ENCODE measurements at regions not wholly inside any gene's neighbourhood (a gene's known extent, or its start where the extent isn't known, plus 50 kb on each side); places are given as distances from the start of the nearest gene placed in this dataset.

GRCh38 chr1:232538224-232538942 lies 91.5 kb downstream of the SIPA1L2 start:
- no peak overlapping the region for H3K27ac ChIP-seq
- H3K4me1 ChIP-seq, result peaks cover 11% of the 10 kb centered on the region
- no peak overlapping the region for H3K4me3 ChIP-seq
- H3K36me3 ChIP-seq, result no peaks in the 10 kb centered on the region
- intact Hi-C loops (cut with DNase I), result no loop called here
- TF ChIP-seq POLR2AphosphoS5 (IDR thresholded peaks at IDR 0.05; ENCODE audit: insufficient read depth in 1 of 2, low read depth in 1 of 2), result no peak
- TF ChIP-seq POLR2A (IDR thresholded peaks at IDR 0.05), result no peak
- TF ChIP-seq CTCF (IDR thresholded peaks at IDR 0.05), result no peak
- no peaks in the 10 kb centered on the region for H3K27me3 ChIP-seq
- no peak for DNase-seq (ENCODE audit: extremely low spot score in 2 of 2)
- no peaks in the 10 kb centered on the region for H3K9me3 ChIP-seq

- Histone ChIP-seq H3K9me3 (no peaks in the 10 kb centered on the region), H3K4me1 (peaks cover 11% of the 10 kb centered on the region), H3K27ac (no peak overlapping the region), H3K27me3 (no peaks in the 10 kb centered on the region), H3K36me3 (no peaks in the 10 kb centered on the region), H3K4me3 (no peak overlapping the region)
- DNase-seq (ENCODE audit: extremely low spot score in 2 of 2), result no peak
- TF ChIP-seq POLR2AphosphoS5 (IDR thresholded peaks at IDR 0.05; ENCODE audit: insufficient read depth in 1 of 2, low read depth in 1 of 2) (no peak), CTCF (IDR thresholded peaks at IDR 0.05) (no peak), POLR2A (IDR thresholded peaks at IDR 0.05) (no peak)
- intact Hi-C loops (cut with DNase I), result no loop called here
These were observed 95.1 kb downstream of the SIPA1L2 start for GRCh38 chr1:232534552-232535517.

- no peak overlapping the region for H3K27ac ChIP-seq
- intact Hi-C loops (cut with DNase I), result no loop called here
- no peaks in the 10 kb centered on the region for H3K9me3 ChIP-seq
- no peak for TF ChIP-seq POLR2AphosphoS5 (IDR thresholded peaks at IDR 0.05; ENCODE audit: insufficient read depth in 1 of 2, low read depth in 1 of 2)
- TF ChIP-seq CTCF (IDR thresholded peaks at IDR 0.05), result no peak
- no peak for TF ChIP-seq POLR2A (IDR thresholded peaks at IDR 0.05)
- peaks cover 15% of the 10 kb centered on the region for H3K4me1 ChIP-seq
- no peaks in the 10 kb centered on the region for H3K36me3 ChIP-seq
- no peaks in the 10 kb centered on the region for H3K27me3 ChIP-seq
- H3K4me3 ChIP-seq, result no peak overlapping the region
- no peak for DNase-seq (ENCODE audit: extremely low spot score in 2 of 2)
These were observed 96.6 kb downstream of the SIPA1L2 start for GRCh38 chr1:232533328-232533727.

DNA sequence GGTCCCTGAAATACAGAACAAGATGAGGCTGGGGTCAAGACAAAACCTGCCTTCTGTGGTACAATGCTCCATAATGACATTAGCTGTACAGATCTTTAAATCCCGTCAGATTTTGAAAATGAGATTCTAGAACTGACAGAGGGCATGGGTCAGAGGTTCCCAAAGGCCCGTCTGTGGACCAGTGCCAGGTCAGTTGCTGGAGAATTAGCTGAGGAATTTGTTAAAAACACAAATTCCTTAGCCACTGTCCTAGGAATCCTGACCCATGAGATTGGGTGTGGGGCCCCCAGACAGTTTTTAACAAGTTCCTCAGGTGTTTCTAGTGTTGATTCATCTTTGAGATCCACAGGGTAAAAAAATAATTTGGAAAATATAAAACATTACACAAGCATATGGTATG lies 97.0 kb downstream of the SIPA1L2 start:
- no peak for TF ChIP-seq POLR2AphosphoS5 (IDR thresholded peaks at IDR 0.05; ENCODE audit: insufficient read depth in 1 of 2, low read depth in 1 of 2)
- TF ChIP-seq CTCF (IDR thresholded peaks at IDR 0.05), result no peak
- TF ChIP-seq POLR2A (IDR thresholded peaks at IDR 0.05), result no peak
- no peaks in the 10 kb centered on the region for H3K9me3 ChIP-seq
- no peak overlapping the region for H3K27ac ChIP-seq
- no peak overlapping the region for H3K4me3 ChIP-seq
- H3K27me3 ChIP-seq, result no peaks in the 10 kb centered on the region
- peaks cover 12% of the 10 kb centered on the region for H3K4me1 ChIP-seq
- no peak for DNase-seq (ENCODE audit: extremely low spot score in 2 of 2)
- intact Hi-C loops (cut with DNase I), result no loop called here
- no peaks in the 10 kb centered on the region for H3K36me3 ChIP-seq

Measured in vagina (tissue), 2 donors.